ENCODE measurements at regions not wholly inside any gene's neighbourhood (a gene's known extent, or its start where the extent isn't known, plus 50 kb on each side); places are given as distances from the start of the nearest gene placed in this dataset.

DNA sequence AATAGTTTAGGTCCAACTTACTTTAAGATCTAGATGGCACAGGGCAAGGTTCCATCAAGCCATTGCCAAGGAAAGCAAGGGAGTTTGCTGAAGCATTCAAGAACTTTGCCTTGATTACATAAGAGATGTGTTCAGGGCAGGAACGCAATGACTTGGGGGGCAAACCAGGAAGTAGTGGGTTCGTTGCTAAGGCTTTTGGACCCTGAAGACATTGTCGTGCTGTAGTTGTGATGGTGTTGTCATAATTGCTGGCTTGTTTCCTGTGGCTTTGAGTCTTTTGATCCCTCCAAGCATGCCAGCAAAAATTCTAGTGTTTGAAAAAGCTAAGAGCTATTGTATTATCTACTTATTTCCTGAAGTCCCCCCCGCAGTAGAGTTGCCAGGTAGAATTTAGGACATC, 70.7 kb upstream of the HNF1B start:
- CTCF ChIA-PET, result interaction anchor here (0.6 to 3.2 kb wide), 8 partner anchors 10 to 250 kb away, joined by 3 to 18 read pairs (median 3); no protein-coding TSS in a partner anchor
- Histone ChIP-seq H3K23ac (ENCODE audit: low read depth, low read length) (peak overlapping the region; percentile 21), H4K91ac (ENCODE audit: insufficient read depth, low read depth, low read length) (peak overlapping the region; percentile 75), H2BK15ac (ENCODE audit: low read depth, low read length) (peak overlapping the region; percentile 96), H2BK20ac (ENCODE audit: low read depth, low read length) (peak overlapping the region; percentile 96), H2AK5ac (ENCODE audit: low read depth, low read length) (peak overlapping the region; percentile 95), H3K4me1 (ENCODE audit: control insufficient read depth, insufficient read depth, low read length) (peaks cover 7% of the 10 kb centered on the region), H3K27ac (ENCODE audit: insufficient read depth, low read length) (no peak overlapping the region), H3K56ac (ENCODE audit: extremely low read depth, insufficient read depth, low read length) (no peak overlapping the region), H3K9ac (ENCODE audit: low read depth, low read length) (no peak overlapping the region), H4K5ac (ENCODE audit: low read depth, low read length) (peak overlapping the region; percentile 57; the same call in 1 of the 2 replicates), H4K20me1 (ENCODE audit: insufficient read depth, low read length) (no peaks in the 10 kb centered on the region), H2AFZ (replicated peaks; ENCODE audit: low read length, poor library complexity) (peak overlapping the region; percentile 45), H3K4me2 (ENCODE audit: low read depth, low read length) (no peak overlapping the region), H3K9me3 (ENCODE audit: control insufficient read depth, insufficient read depth, low read length) (no peaks in the 10 kb centered on the region), H4K8ac (ENCODE audit: low read depth in 2 of 2, low read length in 2 of 2) (peak overlapping the region; percentile 76 to 87; a peak in 3 of 4 replicates), H3K79me1 (ENCODE audit: low read depth in 1 of 2, low read length in 2 of 2) (no peaks in the 10 kb centered on the region), H3K27me3 (ENCODE audit: control insufficient read depth, insufficient read depth, low read length) (no peaks in the 10 kb centered on the region), H2BK5ac (ENCODE audit: low read depth, low read length, poor library complexity, severe bottlenecking) (peak overlapping the region; percentile 1), H3K18ac (ENCODE audit: low read depth, low read length) (peak overlapping the region; percentile 61), H3K4me3 (ENCODE audit: insufficient read depth, low read depth, low read length) (no peak overlapping the region), H3K36me3 (ENCODE audit: control insufficient read depth, insufficient read depth, low read length) (no peaks in the 10 kb centered on the region), H3K14ac (replicated peaks; ENCODE audit: low read depth, low read length) (peak overlapping the region; percentile 47), H3K9me1 (ENCODE audit: insufficient read depth, low read length) (peaks cover 16% of the 10 kb centered on the region), H3K4ac (ENCODE audit: low read depth, low read length) (peak overlapping the region; percentile 89), H2AK9ac (replicated peaks; ENCODE audit: low read depth, low read length, poor library complexity) (no peak overlapping the region), H2BK120ac (ENCODE audit: low read depth, low read length) (peak overlapping the region; percentile 93)
- BruUV-seq (replicated peaks), result no TSS peak
- dilution Hi-C loops (cut with HindIII; ENCODE audit: low sequenced_read_pairs, unreplicated experiment), result no loop called here
- in situ Hi-C loops (cut with MboI; ENCODE audit: low sequenced_read_pairs), result loop anchor here (5.0 to 10.0 kb wide), 2 partner anchors 61 to 163 kb away; no protein-coding TSS in a partner anchor
- TF ChIP-seq MAFK (IDR thresholded peaks at IDR 0.05; ENCODE audit: low read depth, low read length) (no peak), NFE2L2 (IDR thresholded peaks at IDR 0.05; ENCODE audit: low read depth, low read length) (no peak), POLR2A (IDR thresholded peaks at IDR 0.05; ENCODE audit: low read depth, low read length) (no peak)
- 76% methylated on average over 2 of the region's 4 CpGs; no CpG with 5 or more reads in 1 of the 2 experiments for WGBS, 2 experiments (ENCODE audit: extremely low coverage in 2 of 2, insufficient read length in 1 of 2)
- POLR2A ChIA-PET (ENCODE audit: unreplicated experiment), result interaction anchor here (1.1 kb wide), 1 partner anchor 9 kb away, joined by 4 read pairs; no protein-coding TSS in a partner anchor
- intact Hi-C loops (cut with micrococcal nuclease), result no loop called here
- ATAC-seq (ENCODE audit: low read depth), result no peak
- no peak for DNase-seq
